GM18519 (cell line): ENCODE measurements at regions not wholly inside any gene's neighbourhood (a gene's known extent, or its start where the extent isn't known, plus 50 kb on each side); places are given as distances from the start of the nearest gene placed in this dataset.
"Not testable (repeated sequence)": the region's sequence is repeated elsewhere in the genome, so short reads cannot be mapped to it uniquely, and the experiment has no call there.

ENCODE experiments used
- ATAC-seq: cut with Tn5 transposase; IDR thresholded peaks from one replicate; pipeline ENCODE4 v1.9.1; 2021; ENCODE audit warnings: mild to moderate bottlenecking, moderate library complexity; ENCODE audit not compliant: unreplicated experiment, low FRiP score

DNA sequence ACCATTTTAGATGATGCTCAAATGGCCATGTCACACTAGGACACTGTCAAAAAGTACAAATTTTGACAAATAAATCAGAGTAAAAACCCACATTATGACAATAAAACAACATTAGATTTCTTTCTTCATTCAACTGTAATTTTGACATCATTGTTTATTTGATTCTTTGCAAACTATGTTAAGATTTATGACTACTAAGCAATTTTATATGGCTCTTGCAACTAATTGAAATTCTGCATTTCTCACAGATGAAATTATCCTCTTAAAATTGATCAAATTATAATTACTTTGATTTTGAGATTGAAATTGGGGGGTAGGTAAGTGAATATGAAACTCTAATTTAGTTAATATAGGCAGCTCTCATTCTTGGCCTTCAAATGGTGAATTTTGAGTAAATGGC, 59.8 kb downstream of the ATOH1 start:
- no peak for ATAC-seq

DNA sequence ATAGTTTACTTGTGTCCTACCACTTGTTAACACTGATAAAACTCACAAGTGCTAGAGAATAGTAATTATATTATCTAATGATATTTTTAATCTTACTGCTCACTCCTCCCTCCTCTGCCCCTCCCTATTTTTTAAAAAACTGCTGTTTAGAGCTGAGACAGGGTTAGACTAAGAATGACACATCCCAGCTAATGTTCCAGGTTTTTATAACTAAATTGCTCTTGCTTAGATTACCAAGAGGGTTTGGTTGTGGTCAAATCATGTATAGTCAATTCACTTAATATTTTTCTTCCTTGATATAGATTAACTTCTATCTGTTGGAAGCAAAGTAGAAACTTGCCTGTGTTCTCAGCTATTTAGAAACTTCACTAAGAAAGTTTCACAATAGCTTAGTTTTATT, 60.2 kb downstream of the ATOH1 start:
- no peak for ATAC-seq

DNA sequence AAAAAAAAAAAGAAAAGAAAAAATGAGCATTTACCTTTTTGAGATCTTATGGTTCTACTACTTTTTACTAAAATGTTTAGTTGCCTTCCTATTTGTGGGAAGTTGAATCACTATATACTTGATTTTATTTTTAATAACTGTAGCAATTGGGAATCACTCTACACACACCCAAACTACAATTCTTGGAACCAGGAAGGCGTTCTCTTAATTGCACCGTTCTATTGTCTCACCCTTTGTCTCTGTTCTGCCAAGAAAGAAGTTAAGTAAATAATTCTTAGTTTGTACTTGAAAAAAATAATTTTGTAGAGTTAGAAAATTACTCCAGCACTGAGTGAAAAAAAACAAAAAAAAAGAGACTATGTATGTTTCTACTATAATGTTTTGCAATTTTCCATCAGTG, 62.7 kb downstream of the ATOH1 start:
- ATAC-seq: no peak

DNA sequence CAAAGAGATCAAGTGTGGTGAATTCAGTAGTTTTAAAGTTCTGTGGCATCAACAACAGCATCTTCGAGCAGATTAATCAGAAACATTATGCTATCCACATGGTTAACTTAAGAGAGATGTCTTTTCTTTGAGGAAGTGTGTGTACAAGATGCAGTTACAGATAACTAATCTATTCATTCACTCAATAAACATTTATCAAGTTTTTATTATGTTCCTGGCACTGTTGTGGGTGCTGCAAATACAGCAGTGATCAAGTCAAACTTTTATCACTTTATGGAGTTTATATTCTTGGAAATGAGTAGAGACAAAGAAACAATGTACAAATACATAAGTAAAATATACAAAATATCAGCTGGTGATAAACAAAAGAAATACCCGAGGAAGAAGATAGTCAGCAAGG, 66.4 kb downstream of the ATOH1 start:
- ATAC-seq: no peak

DNA sequence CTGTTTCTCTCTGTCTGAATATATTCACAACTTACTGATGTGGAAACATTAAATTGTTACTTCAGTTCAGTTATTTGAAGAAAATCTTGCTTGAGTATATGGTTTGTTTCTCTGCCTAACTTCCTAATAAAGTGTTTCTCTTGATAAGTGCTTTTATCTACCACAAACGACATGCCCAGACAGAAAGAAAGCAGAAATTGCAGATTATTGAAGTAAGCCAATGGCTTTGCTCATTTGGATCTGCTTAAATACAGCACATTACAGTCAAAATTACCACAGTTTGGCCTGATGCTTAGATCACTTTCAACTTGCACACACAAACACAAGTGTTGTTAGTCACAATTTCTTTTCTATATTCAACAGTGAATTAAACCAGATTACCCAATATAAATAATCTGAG, 68.0 kb downstream of the ATOH1 start:
- ATAC-seq: no peak

DNA sequence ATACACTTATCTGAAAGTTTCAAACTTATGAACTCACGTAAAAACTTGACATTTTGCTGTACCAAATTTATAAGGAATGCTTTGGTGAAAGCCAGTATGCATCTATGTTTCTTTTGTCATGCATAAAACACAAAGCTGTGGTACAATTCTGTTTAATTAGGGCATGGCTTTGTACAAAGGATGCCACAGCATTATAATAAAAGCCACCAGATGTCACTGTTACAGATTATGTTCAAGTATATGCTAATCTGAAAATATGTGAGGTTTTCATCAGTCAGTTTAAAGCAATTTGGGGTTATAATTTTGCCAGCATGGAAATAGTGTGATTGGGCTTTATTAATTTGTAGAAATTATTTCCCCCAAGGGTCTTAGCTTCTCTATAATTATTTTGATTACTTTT, 69.0 kb downstream of the ATOH1 start:
- ATAC-seq: no peak

DNA sequence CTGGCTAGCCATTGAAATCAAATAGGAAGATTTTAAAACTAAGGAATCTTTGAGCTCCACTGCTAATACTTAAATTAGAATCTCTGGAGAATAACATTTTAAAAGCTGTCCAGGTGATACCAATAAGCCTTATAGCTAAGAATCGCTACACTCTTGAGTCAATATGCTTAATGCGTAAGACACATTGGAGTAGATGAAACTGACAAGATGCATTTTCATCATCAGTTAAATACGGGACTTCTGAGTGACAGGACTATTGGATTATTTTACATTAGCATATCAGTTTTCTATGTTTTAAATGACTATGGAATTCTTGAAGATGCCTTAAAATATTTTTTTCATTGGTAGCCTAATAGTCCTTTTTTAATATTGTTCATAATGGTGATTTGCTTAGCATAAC, 80.2 kb downstream of the ATOH1 start:
- ATAC-seq: no peak

DNA sequence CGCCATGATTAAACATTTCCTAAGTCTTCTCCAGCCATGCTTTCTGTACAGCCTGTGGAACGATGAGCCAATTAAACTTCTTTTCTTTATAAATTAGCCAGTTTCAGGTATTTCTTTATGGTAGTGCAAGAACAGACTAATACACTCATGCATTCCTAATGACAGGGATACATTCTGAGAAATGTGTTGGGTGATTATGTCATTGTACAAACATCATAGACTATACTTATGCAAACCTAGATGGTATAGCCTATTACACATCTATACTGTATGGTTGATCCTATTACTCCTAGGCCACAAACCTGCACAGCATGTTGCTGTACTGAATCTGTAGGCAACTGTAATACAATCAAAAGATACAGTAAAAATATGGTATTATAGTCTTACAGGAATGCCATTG, 83.1 kb downstream of the ATOH1 start:
- no peak for ATAC-seq

DNA sequence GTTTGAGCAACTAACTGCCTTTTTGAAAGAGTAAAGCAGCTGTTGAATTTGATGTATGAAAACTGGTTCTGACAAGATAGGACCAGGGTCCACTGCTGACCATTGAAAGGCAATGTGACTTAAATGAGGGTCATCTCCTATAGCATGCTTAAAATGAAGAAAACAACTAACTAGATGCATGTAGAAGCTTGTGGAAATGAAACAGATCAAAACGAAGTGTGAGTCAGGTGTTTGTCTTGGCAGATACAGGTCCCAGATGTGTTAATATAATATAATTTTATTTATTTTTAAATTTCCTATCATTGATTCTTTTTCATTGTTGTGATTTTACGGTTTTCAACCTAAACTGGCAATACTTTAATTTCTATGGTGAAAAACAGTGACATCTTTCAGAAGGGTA, 83.6 kb downstream of the ATOH1 start:
- no peak for ATAC-seq

DNA sequence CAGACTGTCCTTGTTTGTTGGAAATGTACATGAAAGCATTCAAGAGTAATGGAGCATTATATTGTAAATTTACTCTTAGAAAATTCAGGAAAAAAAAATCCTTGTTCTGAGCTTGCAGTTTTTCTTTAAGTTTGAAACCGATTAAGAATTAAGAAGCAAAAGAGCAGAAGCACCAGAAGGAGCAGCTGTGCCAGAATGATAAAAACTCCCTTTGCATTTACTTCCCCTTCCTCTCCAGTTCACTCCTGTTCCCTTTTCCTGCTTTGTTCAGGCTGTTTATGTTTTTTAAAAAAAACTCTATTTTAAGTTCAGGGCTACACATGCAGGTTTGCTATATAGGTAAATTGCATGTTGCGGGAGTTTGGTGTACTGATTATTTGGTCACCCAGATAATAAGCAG, 90.3 kb downstream of the ATOH1 start:
- ATAC-seq: no peak

DNA sequence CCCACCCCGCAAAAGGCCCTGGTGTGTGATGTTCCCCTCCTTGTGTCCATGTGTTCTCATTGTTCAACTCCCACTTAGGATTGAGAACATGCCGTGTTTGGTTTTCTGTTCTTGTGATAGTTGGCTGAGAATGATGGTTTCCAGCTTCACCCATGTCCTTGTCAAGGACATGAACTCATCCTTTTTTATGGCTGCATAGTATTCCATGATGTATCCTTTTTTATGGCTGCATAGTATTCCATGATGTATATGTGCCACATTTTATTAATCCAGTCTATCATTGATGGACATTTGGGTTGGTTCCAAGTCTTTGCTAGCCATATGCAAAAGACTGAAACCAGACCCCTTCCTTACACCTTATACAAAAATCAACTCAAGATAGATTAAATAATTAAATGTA, 95.0 kb downstream of the ATOH1 start:
- not testable (repeated sequence) for ATAC-seq

DNA sequence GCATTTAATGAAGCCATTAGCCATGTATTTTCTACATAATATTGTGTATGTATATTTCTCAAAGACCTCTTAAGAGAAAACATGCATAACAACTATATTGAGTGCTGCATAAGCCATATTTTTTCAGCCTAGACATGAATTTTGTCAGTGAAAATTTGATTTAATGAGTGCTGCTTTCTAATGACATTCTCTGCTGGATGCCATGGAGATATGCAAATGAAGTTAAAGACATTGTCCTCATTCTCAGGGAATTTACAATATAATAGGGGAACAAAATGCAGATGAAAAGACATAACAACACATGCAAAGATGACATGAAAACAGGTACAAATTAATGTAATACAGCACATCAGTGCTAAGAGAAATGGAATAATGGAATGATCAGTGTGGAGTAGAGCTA, 118.7 kb downstream of the ATOH1 start:
- ATAC-seq: no peak

DNA sequence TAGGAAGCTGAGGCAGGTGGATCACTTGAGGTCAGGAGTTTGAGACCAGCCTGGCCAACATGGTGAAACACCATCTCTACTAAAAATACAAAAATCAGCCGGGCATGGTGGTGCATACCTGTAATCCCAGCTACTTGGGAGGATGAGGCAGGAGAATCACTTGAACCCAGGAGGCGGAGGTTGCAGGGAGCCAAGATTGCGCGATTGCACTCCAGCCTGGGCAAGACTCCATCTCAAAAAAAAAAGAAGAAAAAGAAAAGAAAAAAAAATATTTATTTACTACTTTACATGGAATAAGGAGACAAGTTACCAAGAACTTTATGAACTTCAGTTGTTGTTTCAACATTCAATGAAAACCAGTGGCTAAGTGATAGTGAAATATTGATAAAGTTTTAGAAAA, 121.7 kb downstream of the ATOH1 start:
- not testable (repeated sequence) for ATAC-seq

DNA sequence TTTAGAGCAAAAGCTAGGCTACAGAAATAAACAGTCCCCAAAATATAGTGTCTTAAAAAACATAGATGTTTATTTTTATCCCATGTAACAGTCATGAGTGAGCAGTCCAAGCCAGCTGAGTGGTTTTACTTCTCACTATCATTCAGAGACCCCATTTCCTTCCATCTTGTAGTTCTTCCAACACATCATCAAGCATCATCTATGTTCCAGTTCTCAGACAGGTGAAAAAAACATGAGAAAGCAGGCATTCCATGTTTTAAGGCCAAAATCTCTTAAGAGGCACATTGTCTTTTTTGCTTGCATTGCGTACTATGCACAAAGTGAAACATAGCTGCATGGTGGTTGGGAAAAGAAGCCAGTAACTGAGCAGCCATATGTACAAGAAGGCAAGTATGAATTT, 128.6 kb downstream of the ATOH1 start:
- ATAC-seq: no peak

DNA sequence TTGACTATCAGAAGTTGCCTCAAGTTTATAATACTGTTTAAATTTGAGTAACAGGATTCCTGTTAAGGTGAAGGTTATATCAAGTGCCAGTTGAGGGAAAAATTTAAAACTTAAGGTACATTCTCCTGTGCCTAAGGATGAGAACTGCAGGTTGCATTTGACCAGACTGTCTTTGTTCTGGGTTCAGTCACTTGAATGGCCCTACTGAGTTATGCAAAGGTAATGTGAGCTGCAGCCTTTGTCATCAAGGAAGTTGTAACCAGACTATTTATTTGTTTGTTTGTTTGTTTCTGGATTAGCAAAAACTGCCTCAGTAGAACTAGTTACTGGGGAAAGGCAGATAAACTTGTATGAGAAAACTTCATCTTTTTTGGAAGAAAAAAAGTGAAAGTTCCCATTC, 131.9 kb downstream of the ATOH1 start:
- ATAC-seq: no peak

DNA sequence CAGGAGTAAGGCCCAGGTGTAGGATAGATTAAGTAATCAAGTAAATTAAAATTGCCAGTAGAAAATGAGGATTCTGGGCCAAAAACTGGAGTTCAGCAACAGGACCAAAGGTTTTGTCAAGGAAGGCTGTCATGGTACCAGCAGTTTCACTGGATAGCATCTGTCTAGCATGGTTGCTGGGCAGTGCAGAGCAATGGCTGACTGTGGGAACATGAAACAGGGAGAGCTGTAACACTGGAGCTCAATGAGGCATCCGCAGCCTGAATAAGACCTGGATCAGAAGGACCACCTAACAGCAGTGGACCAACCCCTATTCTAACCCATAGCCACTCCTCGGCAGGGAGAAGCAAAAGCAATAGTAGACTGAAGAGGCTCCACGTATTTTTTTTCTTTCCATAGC, 132.4 kb downstream of the ATOH1 start:
- no peak for ATAC-seq

DNA sequence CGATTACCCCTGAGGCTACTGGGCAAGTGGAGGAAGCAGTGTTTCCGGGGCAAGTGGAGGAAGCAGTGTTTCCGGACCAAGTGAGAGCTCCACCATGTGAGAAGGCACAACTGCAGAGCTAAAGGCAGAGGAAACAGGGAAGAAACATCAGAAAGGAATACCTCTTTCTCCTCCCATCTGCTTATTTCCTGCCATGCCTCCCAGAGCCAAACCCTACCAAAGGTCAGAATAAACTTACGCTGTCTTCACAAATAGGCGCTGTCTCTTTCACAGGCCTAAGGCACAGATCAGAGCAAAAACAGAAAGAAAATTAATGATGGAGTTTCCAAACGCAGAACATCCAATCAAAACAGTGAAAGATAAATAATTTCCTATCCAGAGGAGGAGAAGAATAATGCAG, 153.0 kb downstream of the ATOH1 start:
- no peak for ATAC-seq

DNA sequence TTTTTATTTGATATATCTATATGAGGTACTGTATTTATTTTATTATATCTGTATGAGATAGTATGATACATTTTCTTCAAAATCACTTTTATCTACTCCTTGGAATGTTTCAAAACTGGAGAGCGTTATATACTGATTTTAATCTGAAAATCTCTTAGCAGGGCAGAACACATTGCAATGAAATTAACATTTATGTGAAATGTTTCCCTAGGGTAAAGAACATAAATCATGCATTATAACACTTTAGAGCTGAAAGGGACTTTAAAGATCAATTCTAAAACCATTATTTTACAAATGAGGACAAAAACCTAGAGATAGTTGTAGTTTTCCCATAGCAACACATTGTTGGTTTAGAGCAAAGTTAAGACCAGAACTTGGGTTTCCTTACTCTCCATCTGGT, 153.7 kb downstream of the ATOH1 start:
- ATAC-seq: no peak

DNA sequence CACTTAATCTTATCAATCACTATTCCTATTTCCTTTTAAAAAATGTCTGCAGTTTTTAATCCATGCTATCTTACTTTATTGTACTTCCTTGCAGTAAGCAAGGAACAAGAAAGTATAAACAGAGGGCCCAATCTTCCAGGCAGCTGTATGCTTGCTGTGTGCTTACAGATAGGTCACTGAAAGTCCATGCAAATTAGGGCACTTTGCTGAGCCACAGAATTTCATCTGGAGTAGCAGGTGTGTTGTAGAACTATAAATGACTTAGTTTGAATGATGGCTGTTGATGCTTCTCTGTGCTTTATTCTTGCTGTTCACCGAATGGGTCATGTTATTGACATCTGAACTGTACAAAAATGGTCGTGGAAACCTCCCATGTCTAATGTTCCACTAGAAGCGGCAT, 154.6 kb downstream of the ATOH1 start:
- ATAC-seq: peak; percentile 76

DNA sequence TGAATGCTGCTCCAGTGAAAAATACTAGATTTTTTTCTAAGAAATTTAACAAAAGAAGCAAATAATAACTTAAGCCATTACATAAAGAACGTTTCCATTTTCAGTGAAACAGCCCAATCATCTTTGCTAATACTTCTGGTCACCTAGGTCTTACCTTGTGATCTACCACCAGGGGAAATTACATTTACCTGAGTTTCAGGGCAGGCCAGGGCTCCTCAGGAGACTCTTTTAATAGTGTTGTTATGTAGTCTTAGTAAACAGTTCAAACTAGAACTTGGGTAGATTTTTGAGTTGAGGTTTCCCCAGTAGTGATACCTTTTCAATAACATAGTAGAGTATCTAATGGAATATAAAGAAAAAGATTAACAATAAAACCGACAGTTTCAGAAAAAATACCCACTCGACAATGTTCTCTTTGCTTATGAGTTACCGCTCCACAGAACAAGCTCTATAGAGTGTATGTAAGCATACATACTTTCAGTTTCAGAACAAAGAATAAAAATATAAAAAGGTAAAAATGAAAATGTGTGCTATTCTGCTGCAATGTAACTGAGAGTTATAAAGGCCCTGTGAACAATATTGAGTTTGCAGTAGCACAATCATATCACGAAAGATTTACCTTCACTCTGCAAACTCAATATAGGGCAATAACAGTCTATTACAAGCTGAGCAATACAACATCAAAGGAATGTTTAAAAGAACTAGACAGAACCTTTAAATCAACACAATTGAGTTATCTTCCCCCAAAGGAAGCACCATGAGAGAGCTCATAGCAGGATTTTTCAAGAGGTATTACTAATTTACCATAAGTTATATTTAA, 165.8 kb downstream of the ATOH1 start:
- no peak for ATAC-seq

DNA sequence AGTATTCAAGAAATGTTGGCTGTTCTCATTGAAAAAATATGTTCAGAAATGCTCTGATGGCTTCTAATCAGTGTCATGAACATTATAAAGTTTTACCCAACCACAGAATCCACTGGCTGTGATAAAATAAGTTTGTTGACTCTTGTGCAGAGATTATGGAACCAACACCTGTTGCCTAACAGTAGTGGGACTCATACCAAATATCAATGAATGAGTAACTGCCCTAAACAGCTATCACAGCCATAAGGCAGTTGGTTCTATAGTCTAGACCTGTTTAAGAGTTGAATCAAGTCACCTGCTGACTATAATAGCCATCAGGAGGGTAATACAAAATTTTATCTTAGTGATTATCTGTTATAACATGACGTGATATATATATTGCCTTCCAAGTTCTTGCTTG, 168.3 kb downstream of the ATOH1 start:
- no peak for ATAC-seq

DNA sequence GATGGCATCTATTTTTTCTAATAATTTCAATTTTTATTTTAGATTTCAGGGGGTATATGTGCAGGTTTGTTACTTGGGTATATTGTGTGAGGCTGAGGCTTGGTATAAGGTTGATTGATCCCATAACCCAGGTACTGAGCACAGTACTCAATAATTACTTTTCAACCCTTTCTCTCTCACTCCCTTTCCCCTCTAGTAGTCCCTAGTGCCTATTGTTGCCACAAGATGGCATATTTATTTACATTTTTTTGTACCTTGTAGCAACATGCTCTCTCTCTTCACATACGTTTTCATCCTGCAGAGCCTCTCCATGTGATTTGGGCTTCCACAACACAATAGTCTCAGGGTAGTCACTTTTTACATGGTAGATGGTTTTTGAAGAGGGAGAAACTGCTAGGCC, 172.0 kb downstream of the ATOH1 start:
- no peak for ATAC-seq

DNA sequence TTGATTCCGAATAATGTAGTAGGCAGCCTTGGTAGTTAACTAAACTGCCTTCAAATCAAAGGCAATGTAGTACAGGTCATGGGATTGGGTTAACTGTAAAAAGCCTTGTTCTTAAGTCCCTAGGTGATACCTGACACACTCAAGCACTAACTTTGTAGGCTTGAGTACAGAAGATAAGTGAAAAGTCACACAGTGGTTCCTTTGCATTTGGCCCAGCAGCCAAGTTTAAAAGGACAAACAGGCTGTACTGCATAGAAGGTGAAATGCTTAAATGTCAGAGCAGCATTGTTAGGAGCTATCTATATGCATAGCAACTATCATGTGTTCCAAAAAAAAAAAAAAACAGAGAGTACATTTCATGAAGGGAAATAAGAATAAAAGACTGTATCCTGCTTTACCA, 178.4 kb downstream of the ATOH1 start:
- no peak for ATAC-seq
